Lung microvascular endothelial cell (primary cell): ENCODE measurements at regions not wholly inside any gene's neighbourhood (a gene's known extent, or its start where the extent isn't known, plus 50 kb on each side); places are given as distances from the start of the nearest gene placed in this dataset.

Experiments used
- DNase-seq, 2 donors: peaks; one replicate each; pipeline versions ENCODE4 v3.0.0 to v3.0.0-alpha.2; 2010; ENCODE audit warnings: low read depth in 2 of 2

GRCh38 chr20:20938131-20938530 is 168.0 kb downstream of the LINC00237 start:
- DNase-seq = no peak

DNA sequence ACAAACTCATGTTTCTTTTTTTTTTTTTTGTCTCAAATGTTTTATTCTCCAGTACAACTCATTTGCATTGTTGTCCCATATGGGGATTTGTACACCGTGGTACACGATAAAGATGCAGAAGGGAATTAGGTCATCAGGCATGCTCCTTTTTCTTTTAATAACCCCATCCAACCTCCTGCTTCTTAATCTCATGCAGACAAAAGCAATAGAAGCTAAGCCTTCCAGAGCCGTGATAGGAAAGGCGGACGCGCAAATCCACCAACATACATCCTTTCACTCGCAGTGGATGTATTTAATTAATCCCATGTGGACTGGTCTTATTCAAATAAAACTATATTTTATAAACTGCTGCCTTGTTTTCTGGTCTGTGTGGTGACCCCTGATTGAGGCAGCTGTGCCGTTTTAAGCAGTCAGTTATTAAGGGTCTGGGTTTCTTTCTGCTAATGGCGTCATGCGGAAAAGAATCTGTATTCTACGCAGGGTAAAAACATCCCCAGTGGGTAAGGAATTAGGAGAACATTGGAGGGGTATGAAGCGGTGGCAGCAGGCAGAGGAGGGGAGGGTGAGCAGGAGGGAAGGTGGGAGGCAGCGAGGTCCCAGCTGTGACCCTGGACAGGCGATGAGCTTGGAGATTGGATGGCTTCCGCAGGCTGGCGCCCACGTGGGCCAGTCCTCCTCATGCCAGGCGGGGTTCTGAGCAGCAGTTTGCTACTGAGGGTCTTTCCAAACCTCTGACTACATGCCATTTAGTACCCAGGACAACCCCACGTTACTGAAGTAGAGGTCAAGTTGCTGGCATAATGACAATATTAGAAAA is 172.8 kb downstream of the LINC00237 start:
- DNase-seq = no peak

DNA sequence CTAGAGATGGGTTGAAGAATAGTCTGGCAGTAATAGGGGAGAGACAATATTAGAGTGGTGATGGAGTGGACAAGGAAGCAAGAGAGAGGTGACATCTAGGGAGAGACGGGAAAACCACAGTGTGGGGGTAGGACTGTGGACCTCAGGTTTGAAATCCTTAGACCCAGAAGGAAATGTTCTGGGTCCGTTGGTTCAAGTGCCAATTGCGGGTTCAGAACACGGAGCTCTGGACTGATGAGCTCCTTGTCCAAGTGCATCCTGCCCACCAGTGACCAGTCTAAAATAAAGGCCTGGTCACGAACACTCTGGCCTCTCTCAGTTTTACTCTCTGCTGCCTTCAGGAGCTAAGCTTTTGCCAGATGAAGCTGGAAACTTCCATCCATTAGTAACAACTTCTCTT is 174.0 kb downstream of the LINC00237 start:
- no peak for DNase-seq

DNA sequence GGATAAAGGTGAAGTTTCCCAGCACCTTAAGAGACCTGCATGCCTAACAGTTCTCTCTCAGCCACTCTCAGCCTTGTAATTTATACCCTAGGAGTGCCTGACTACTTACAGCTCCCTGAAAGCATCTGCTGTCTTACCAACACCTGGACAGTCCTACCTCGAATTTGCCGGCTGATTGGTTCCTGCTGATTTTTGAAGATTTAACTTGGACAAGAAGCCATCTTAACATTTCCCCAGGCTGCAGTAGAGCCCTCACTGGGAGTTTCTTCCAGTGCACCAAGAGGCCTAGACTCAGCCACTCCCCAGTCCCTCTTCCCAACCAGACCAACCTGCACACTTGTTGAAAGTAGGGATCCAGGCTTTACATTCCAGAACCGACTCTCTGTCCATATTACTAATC is 174.5 kb downstream of the LINC00237 start:
- no peak for DNase-seq

- DNase-seq = no peak
Observed at GRCh38 chr20:20931024-20931423, 175.1 kb downstream of the LINC00237 start.

- DNase-seq = no peak
Observed at GRCh38 chr20:20930500-20930899, 175.7 kb downstream of the LINC00237 start.

DNA sequence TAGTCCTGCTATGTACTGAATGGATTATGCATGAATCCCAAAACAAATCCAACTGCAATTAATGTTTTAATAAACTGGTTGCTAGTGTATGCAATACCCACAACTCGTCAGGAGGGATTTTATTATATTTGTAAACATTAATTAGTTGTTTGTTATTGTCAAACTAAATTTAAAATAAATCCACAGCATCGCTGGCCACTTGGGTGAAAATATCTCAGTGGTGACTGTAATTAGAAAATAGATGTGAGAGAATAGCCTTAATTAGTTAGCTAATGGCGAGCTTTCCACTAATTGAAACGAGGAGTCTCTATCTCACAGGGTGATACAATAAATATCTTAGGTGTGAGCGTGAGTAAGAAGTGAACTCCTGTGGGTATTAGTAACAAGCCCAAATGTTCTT is 176.8 kb downstream of the LINC00237 start:
- no peak for DNase-seq

GRCh38 chr20:20926222-20926905 is 179.8 kb downstream of the LINC00237 start:
- DNase-seq = no peak

- DNase-seq = no peak
Observed at GRCh38 chr20:20920433-20920832, 185.7 kb downstream of the LINC00237 start.

DNA sequence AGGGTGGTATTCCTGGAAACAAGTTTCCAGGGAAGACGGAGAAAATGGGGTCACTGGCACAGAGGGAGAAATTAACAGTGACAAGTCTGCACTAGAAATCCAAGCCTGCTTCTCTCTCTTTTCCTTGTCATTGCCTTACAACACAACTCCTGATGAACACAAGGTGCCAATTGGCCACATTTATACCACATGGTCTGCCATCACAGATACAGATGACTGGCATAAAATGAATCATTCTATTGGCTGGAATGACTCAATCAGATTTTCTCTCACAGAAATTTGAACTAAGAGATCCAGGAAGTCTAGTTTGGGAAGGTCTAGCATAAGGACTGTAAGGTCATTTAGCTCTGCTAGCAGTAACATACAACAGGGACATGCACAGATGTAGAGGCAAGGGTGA is 190.3 kb downstream of the LINC00237 start:
- no peak for DNase-seq

DNA sequence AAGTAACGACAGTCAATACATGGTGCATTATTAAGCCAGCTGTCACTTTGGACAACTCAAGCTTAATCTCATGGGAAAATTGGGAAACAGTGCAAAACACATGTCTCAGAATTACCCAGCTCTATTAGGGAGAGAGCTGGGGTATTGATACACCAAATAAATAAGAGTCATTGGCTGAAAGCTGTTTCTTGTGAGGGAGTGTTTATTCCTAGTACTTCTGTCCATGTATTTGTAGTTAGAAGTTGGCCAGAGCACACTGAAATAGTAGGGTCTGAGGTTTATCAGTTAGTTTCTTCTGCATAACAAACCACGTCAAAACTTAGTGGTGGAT is 192.0 kb upstream of the RALGAPA2 start:
- no peak for DNase-seq

DNA sequence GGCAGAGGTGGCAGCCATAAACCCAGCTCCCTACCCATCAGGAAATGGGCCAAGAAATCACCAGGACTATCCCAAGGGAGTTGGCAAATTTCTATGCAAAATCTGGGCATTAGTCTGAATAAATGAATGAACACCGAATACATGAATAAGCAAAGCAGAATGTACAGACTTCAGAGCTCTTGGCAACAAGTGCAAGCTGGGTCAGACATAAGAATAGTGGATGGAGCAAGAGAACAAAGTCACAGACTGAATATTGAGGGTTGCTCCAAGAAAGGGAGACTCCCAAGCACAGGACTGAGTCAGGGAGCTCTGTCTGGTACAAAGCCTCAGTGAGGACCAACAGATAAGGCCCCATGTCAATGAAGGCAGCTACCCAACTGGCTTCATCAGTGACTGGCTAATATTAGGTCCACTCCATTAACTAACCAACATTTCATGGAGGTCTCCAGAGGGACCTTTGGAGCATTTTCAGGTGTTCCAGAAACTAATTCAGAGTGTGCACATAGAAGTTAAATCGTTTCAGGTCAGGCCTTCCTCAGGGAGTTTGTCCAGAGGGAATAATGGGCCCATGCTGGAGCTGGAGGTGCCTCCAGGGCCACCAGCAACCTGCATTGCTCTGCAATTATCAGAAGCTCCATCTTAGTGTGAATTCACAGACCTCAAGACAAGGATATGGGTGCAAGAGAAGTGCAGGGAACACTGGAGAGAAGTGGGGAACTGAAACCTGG is 191.5 kb upstream of the RALGAPA2 start:
- DNase-seq = no peak

DNA sequence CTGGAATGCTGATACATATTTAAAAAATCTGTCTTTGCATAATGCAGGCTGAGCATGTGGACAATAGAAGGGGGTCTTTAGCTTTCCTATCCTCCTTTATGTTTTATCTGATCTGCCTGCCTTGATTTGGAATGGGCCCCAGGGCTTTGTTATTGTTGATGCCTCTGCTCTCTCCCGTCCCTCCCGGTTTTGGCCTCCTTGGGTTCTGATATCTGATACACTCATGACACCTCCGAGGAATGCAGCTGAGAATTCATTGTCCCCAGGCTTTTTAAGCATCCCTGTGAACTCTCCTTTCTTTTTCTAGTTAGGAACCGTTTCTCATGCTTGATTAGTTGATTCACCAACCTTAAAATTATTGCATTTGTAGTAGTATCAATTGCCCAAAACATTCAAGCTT is 185.5 kb upstream of the RALGAPA2 start:
- no peak for DNase-seq

- no peak for DNase-seq
Observed at GRCh38 chr20:20897145-20897544, 184.7 kb upstream of the RALGAPA2 start.

DNA sequence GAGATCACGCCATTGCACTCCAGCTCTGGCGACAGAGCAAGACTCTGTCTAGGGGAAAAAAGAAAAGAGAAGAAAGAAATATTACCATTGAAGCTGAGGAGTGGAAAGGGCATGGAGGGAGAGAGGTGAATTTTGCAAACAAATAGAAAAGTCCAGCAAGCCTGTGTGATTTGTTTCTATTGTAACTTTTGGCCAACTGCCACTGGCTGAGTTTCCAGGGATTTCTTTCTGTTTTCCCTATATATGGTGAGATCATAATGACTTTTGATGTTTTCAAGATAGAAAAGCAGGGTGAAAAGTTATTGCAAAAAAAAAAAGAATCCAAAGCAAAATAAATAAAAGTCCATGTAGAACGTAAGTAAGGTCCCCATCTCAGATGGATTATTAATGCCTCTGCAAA is 184.2 kb upstream of the RALGAPA2 start:
- DNase-seq = peak in 1 of 2 donors; percentile 17

DNA sequence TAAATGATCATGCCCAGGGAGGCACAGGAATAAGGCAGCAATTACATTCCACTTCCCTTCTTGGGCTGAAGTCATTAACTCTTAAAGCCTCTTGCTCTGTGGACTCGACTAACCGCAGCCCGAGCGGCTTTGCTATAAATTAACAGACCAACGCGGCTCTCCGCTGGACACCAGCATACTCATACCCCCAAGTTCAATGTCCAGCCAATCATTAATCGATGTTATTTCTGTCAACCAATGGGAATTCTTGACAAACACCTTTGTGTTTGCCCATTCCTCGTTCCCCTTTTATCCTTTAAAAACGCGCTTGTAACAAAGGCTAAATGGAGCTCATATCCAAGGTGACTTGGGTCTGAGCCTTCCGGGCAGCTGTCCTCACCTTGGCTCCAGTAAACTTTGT is 183.1 kb upstream of the RALGAPA2 start:
- DNase-seq = no peak

- no peak for DNase-seq
Observed at GRCh38 chr20:20894753-20895152, 182.3 kb upstream of the RALGAPA2 start.

DNA sequence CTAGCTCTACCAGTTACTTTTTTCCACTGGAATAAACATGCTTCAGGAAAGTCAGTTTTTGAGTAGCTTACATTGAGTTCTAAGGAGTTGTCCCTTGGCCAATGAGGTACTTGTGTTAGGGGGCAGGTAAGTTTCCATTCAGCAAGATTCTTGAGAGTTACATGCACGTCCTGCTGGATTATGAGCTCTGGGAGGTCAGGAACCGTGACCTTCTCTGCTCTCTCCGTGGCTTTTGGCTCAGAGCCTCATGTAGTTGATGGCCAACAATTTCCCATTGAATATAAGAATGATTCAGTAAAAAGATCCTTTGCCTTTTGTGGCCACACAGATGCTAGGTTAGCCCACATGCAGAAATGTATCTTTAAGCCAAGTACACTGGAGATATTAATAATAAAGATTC is 181.8 kb upstream of the RALGAPA2 start:
- DNase-seq = no peak

DNA sequence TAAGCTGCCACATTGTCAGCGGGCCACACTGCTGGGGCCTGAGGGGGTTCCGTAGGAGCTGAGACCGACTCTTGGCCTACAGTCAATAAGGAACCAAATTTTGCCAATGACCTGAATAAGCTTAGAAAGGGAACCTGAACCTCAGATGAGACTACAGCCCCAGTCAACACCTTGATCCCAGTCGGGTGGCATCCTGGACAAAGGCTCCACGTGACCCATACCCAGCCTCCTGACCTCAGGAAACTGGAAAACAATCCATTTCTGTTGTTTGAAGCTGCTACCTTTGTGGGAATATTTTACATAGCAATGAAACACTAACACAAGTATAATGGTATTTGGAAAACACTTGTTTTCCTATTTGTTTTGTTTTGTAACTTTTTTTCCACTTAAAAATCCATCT is 179.9 kb upstream of the RALGAPA2 start:
- no peak for DNase-seq

DNA sequence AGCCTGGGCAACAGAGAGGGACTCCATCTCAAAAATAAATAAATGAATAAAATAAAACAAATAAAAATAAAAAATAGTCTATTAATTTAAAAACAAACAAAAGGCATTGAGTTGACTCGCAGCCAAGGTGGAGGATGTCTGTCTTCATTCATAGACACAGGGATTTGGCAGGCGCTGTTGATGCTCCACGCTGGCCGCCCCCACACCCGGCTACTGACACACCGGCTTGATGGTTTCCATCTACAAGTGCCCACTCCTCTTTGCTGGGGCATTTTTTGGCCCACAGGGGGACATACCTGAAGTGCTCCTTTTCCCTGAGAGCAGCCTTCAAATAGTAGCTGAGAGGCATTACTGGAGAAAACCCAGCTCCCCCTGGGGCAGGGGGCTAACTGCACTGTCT is 178.3 kb upstream of the RALGAPA2 start:
- no peak for DNase-seq

GRCh38 chr20:20888936-20889335 is 176.5 kb upstream of the RALGAPA2 start:
- DNase-seq = no peak

DNA sequence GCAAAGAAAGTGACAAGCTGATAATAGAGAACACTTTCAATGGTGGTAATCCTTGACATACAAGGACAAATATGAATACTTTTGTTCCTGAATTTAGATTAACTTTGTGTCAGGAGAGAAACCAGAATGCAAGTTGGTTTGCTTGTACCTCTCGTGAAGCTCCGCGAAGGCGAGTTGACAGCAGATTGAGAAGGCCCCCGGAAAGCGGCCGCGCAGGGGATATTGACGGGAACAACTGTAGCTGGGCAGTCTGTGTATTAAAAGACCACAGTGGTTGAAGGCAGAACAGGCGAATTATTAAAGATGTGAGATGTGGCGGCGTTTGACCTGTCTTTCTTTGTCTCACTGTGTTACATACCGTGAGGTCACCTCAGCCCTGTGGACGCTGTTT is 175.8 kb upstream of the RALGAPA2 start:
- no peak for DNase-seq
